NCI-H2029 treated with DMSO at 0.1 percent for 48 hours (cell line): ENCODE measurements at regions not wholly inside any gene's neighbourhood (a gene's known extent, or its start where the extent isn't known, plus 50 kb on each side); places are given as distances from the start of the nearest gene placed in this dataset.

Source experiments
- DNase-seq: peaks from one replicate; lab custom pipeline; 2025; lab: John Stamatoyannopoulos, UW

DNA sequence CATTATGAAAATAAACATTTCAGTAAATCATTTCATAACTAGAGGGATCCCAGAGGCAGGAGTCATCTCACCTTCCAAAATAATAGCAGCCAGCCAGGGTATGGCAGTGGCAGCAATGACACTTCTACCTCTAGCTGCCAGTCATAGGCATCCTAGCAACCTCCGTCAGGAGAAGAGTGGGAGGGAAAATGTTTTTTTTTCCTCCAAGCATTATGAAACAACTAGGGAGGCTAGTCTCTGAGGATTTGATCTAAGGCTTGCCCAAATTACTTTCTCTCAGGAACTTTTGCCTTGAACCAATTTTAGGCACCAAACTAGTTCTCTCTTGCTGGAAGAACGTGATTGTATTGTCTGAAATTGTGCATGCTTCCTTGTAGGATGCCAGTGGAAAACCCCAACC, 208.7 kb upstream of the PREP start:
- DNase-seq = no peak

GRCh38 chr6:105609375-105609991, 206.6 kb upstream of the PREP start:
- DNase-seq = peak; percentile 8

DNA sequence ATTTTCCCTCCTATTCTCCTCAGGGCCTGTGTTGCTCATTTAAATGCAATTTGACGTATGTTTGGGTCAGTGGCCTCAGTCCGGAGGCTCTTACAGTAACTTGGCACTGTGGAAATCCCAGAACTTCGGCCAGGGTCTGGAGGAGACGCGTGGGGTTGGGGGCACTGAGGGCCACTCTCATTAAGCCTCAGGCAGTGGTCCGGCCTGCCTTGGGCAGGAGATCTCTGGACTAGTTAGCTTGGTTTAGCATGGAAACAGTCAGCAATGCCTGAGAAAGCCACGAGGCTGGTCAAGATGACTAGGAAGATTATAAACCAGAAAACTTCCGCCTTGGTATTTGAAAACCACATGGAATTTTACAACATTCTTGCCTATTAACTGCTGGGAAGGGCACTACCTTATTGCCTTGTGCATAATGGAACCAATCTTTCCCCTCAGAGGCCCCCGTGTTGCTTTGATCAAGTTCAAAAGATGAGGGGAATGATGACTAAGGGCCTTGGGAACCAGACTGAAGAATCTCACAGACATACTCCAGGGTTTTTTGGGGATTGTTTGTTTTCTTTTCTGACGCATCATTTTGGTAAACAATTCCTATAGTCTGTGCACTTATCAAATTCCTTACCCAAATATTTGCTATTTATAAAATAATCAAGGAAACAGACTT, 206.0 kb upstream of the PREP start:
- no peak for DNase-seq

- no peak for DNase-seq
Observed at GRCh38 chr6:105607636-105608621, 205.0 kb upstream of the PREP start.

DNA sequence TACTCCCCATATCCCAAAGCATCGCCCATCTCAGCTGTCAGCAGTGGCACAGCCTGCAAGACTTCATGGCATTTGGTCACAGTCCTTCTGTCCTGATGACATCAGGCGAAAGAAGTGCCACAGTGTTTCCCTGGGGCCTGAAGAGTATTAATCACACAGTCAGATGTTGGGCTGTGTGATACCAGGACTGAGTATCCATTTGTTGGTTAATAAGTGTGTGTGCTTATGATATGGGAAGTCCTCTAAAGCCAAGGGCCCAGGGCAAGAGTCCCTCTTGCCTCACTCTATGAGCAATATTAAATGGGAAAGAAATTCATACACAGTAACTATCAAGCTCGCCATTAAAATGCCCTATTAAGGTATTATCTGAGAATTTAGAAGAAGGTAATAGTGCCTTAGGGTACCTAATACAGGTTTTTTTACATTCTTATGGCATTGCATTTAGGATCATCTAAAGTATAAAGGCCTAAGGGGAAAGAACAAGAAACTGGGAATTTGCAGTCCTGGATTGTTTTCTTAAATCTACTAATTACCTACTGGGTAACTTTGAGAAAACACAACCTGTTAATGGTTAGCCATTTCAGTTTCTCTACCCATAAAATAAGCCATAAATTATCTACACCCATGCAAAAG, 204.1 kb upstream of the PREP start:
- DNase-seq = no peak

DNA sequence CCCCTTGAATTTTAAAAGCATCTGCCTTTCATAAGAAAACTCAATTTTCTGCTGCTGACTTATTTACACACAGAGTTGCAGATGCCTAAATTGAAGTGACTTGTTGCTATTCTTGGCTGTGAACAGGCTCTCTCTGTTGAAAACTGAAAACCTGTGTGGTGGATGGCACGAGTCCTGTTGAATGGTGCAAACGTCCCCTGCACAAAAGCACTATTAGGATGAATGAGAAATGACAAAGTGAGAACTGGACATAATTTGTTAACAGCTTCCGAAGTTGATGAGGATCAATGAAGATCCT, 201.7 kb upstream of the PREP start:
- no peak for DNase-seq

DNA sequence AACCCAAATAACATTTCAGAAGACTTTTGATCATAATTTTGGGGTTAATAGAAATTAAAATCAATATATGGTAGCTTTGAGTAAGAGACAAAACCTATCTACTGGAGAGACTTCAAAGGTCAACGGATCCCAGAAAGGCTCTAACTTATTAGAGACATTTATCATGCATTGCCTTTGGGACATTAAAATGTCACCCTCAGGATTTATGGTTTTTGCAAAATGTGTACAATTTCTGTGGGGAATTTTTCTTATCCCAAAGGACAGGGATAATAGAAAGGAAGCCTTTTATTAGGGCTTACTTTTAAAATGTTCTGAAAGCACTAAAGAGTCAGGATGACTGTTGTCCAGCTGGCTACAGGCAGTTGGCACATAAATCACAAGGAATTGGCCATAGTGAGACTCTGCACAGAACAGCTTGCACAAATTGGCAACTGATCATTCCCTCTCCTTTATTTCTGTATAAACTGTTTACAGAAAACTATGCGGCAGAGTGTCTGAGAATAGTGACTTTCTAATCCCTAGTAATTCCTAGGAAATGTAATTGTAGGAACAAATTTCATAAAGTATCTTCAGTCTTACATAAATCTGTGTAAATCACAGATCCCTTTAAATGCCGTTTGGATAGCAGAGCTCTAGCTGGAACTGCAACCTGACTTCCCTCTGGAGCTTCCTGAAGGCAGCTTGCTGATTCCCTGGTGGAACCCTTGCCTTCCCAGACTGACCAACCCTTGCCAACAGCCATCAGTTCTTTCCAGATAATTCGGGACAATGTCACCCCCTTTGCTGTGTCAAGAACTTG, 201.1 kb upstream of the PREP start:
- DNase-seq = no peak

DNA sequence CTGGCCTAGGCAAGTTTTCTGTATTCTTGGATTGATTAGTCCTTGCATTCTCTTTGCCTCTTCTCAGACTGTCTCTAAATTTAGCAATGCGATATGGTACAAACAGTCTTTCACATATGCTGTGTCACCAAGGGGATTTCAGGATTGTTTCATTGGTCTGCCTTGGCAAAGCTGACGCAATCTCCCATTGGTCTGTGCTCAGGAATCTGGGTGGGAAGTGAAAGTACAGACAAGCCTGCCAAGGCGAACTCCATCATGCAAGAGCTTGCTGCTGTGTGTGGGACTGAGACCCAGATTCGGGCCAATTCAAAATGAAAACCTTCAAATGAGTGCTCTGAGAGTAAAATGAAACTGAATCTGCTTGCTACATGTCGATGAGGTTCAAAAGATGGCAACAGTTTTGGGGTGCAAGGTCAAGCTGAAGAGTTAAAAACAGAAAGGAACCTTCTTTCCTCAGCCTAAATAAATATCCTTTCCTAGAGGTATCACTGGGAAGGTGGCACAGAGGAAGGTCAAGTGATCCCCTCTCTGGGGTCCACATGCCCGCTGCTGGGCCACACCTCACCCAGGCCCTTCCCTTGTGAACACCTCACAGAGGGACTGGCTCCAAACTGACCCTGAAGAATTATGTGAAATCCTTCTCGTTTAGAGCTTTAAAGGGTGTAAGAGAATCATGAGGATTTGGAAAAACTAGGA, 198.8 kb upstream of the PREP start:
- DNase-seq = no peak

GRCh38 chr6:105600336-105601260, 197.7 kb upstream of the PREP start:
- no peak for DNase-seq

DNA sequence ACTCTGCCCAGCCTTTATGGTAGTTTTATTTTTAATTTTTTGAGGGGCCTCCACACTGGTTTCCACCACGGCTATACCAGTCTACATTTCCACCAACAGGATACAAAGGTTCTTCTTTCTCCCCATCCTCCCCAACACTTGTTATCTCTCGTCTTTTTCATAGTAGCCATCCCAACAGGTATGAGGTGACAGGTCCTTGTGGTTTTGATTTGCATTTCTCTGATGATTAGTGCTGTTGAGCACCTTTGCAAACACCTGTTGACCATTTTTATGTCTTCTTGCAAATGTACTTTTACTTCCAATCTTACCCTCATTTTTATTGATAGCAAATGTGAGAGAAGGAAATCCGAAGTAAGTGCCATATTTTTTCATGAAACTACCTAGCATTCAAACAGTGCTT, 195.4 kb upstream of the PREP start:
- no peak for DNase-seq

DNA sequence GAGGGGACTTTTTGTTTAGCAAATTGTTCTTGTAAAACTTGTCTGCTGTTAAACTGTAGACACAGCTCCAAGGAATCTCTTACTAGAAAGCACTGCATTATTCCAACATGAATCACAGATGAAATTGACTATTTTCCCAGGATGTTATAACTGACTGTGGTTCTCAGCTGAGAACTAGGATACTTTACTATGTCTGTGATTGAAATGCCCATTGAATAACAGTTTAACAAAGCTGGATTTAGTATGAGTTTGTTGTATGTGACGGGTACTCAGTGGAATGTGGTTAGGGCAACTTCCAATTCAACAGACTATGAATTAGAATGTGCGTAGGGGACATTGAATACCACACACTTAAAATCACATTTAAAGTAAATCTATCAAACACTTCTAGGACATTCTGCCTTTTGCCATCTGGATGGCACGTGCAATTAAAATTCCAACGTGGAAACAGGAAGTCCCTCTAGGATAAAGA, 193.4 kb upstream of the PREP start:
- no peak for DNase-seq

- DNase-seq = no peak
Observed at GRCh38 chr6:105595829-105596228, 192.9 kb upstream of the PREP start.

GRCh38 chr6:105594821-105595220, 191.9 kb upstream of the PREP start:
- no peak for DNase-seq

GRCh38 chr6:105593805-105594671, 191.2 kb upstream of the PREP start:
- DNase-seq = no peak

DNA sequence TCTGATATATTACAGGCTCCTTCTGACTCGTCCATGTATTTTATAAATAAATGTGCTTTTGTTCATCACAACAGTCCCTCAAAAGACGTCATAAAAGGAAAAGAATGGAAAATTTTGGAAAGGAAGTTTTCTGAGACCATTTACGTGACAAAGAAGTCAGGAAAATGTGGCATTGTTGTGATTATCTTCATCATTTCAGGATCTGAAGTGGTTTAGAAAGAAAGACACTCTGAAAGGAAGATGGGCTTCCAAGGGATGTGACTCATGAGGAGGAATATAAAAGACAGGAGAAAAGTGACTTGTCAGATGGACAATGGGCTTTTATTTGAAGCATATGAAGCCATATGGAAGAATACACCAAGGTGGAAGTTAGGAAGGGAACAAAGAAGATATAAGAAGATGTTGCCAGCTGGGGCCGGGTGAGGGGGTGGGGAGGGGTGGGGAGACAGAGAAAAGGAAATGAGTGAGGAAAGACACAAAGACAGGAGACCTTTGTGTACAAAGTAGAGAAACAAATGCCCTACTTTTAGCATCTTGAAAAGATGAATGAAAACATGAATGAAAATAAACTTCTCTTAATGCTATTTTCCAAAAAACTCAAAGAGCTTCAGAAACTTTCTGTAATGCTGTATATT, 190.3 kb upstream of the PREP start:
- DNase-seq = no peak

GRCh38 chr6:105592329-105592728, 189.4 kb upstream of the PREP start:
- no peak for DNase-seq

GRCh38 chr6:105591053-105591452, 188.2 kb upstream of the PREP start:
- no peak for DNase-seq

DNA sequence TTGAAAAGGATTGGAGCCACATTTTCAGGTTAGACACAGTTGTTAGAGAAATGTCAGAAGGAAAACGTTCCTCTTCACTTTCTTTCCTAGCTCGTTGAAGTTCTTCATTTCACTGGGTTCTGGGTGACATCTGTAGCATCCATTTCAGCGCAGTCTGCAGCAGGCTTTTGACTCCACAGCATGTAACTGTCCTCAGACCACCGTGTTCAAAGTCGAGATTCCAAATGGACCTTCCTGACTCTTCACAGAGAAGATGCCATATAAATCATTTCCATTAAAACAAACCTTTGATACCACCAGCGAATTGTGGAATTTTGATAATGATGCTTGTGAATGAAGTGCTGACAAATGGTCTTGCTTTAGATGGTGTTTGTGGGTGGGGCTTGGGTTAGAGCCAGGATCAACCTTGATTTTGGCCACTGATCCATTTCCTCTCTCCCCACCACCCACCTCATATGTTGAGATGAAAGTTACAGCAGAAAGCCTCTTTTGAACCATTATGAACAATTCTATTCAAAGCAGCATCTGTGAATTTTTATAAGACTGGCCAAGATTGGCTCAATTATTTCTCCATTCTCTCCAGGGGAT, 185.3 kb upstream of the PREP start:
- DNase-seq = no peak
